ENCODE measurements at regions not wholly inside any gene's neighbourhood (a gene's known extent, or its start where the extent isn't known, plus 50 kb on each side); places are given as distances from the start of the nearest gene placed in this dataset.
"Not testable (repeated sequence)": the region's sequence is repeated elsewhere in the genome, so short reads cannot be mapped to it uniquely, and the experiment has no call there.

DNA sequence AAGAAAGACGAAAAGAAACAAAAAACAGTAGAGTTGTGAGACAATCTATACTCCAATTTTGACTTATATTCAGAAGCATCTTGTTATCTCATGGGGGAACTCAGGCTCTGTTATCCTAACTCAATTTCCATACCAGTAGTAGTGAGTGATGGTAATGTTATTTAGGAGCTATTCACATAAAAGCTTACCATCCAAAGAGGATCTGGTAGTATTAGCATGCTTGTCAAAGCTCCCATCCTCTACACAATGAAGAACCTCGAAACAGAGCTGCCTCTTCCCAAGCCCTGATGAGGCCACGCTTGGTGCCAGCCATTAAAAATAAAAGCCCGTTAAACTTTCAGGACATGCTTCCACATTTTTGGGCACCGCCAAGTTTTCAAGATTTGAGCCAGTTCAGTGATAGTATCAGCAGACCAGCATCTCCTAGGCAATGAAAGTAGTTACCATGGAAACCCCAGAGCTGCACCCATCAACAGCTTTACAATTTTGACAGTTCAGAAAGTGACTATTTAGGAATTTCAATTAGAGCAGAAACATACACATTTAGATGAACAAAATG, 173.3 kb downstream of the CD83 start:
- DNase-seq (ENCODE audit: low read depth), result no peak

DNA sequence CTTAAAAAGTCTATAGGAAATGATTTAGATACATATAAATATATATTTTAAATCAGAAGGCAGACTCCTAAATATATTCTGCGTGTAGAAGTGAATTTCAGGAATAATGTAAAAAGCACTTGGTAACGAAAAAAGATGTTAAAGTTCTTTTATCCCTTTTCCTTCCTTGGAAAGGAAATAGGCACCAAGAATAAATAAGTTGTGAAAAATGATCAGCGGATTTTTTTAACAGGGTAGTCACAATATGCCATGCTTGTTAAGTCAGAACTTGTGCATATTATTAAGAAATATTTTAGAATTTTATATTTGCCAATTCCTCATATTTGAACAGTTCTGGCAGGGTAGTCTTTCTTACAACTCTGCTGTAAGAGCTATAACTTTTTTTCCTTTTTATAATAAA, 173.8 kb downstream of the CD83 start:
- no peak for DNase-seq (ENCODE audit: low read depth)

DNA sequence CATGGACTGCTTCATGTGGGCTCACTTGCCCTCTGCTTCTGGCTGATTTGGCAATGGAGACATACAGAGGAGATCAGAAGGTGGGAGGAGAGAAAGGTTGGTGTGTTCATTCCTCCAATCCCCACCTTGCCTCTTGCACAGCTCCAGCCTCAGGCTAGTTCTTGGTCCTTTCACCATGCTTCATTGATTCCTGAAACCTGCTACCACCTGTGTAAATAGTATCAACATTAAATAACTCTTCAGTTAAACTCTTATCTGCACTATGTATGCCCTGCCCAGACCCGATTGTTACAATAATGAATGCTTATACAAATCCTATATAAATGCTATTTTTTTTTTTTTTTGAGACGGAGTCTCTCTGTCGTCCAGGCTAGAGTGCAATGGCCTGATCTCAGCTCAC, 174.5 kb downstream of the CD83 start:
- no peak for DNase-seq (ENCODE audit: low read depth)

DNA sequence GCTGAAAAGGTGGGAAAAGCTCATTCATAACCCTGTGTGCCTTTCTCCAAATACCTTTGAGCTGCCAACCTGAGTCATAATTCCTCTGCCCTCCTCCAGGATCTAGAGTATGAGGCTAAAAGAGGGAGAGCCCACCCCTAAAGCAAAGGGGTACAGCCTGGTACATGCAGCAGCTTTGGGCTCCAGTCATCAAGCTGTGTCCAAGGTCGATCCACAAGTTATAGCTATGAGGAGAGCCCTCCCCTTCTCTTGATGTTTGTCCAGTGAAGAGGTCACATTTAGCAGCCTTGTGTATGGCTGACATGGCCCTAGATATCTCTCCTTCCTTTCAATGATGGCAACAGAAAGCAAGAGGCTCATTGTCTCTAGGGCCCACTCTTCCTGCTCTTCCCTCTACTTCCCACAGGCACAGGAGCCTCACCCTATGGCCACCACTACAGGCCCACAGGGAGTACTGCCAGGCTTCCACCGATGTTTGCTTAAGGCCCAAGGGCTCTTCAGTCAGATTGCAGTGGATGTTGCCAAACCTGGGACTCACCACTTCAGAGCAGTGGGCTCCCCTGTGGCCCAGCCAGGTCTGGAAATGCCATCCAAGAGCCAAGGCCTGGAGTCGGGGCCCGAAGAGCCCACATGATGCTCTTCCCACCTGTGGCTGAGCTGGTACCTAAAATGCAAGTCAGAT, 176.8 kb downstream of the CD83 start:
- DNase-seq (ENCODE audit: low read depth), result no peak

DNA sequence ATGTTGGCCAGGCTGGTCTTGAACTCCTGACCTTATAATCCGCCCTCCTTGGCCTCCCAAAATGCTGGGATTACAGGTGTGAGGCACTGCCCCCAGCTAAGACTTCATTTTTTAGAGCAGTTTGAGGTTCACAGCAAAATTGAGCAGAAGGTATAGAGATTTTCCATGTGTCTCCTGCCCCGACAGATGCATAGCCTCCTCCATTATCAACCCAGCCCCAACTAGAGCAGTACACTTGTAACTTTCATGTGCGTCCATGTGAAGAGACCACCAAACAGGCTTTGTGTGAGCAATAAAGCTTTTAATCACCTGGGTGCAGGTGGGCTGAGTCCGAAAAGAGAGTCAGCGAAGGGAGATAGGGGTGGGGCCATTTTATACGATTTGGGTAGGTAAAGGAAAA, 179.1 kb downstream of the CD83 start:
- DNase-seq (ENCODE audit: low read depth), result not testable (repeated sequence)

DNA sequence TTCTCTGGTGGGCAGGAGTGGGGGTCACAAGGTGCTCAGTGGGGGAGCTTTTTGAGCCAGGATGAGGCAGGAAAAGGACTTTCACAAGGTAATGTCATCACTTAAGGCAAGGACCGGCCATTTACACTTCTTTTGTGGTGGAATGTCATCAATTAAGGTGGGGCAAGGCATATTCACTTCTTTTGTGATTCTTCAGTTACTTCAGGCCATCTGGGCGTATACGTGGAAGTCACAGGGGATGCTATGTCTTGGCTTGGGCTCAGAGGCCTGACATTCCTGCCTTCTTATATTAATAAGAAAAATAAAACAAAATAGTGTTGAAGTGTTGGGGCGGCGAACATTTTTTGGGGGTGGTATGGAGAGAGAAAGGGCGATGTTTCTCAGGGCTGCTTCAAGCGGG, 179.5 kb downstream of the CD83 start:
- DNase-seq (ENCODE audit: low read depth), result not testable (repeated sequence)

DNA sequence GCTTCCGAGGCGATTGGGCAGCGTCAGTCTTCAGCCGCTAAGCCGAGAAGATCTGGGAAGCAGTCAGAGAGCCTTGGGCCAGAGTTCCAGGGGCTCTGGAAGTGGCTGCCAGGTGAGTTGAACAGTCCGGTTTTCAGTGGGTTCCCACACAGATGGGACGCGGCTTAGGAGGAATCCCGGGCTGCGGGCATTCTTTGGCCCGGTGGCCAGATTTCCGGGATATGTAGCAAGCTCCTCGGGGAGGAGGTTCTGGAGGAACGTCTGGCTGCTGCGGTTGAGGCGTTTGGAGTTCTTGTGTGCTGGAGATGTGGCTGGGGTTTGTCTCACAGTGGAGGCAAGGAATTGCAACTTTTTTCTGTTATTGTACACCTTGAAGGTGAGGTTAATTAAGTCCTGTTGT, 182.6 kb downstream of the CD83 start:
- not testable (repeated sequence) for DNase-seq (ENCODE audit: low read depth)

DNA sequence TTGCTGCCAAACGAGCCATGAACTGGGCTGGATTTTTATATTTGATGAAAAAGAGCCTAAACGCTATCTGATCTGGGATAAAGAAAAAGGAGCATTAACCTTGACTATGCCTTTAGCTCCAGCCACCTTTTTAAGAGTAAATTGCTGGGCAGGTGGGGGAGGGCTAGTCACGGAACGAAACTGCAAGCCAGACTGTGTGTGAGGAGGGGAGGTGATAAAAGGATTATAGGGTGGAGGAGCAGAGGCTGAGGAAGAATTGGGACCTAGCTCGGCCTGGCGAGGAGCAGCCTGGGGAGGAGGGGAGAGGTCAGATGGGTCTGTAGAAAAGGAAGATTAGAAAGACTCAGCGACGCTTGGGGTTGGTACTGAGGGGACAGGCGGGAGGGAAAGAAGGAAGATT, 183.1 kb downstream of the CD83 start:
- DNase-seq (ENCODE audit: low read depth), result not testable (repeated sequence)

DNA sequence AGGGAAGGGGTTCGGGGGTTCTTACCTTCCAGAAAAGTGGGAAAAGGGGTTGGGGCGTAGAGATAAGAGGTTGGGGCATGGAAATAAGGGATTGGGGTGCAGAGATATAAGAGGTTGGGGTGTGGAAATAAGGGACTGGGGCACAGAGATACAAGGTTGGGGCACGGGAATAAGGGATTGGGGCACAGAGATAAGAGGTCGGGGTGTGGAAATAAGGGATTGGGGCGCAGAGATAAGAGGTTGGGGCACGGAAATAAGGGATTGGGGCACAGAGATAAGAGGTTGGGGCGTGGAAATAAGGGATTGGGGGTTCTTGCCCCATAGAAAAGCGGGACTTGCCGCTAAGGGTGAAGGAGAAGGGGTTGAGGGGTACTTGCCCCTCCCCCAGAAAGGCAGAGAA, 183.9 kb downstream of the CD83 start:
- not testable (repeated sequence) for DNase-seq (ENCODE audit: low read depth)

DNA sequence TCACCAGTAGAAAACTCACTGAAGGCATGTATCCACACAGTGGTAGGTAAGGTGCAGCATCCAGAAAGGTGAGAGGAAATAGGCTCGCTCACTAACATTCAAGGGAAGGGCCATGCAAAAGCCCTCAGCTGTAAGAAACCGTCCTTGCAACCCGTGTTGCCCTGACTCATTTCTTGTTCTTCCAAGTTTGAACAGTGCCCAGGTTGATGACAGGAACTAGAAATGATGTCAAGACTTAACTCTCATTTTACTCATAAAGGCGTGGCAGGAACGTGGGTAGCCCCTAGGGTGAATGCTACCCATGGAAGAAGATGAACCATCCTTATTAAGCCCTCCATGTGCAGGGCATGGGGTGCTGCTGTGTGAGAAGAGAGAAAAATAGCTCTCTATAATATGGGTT, 187.6 kb downstream of the CD83 start:
- DNase-seq (ENCODE audit: low read depth), result no peak

DNA sequence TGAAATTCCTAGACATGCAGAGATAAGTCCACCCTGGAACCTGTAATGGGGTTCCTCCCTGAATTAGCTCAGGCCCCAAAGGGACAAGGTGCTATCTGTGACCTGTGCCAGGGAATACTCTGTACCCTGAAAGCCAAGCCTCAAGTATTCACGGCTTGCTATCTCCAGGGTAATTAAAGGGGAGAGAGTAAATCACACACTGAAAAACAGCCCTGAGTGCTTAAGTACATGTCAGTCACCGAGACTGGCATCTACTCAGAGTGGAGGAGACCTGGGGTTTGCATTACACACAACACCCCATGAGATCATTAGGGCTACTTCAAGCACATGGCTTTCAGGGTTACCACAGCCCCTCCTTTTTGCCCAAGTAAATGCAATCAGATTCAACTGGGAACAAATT, 188.1 kb downstream of the CD83 start:
- no peak for DNase-seq (ENCODE audit: low read depth)

DNA sequence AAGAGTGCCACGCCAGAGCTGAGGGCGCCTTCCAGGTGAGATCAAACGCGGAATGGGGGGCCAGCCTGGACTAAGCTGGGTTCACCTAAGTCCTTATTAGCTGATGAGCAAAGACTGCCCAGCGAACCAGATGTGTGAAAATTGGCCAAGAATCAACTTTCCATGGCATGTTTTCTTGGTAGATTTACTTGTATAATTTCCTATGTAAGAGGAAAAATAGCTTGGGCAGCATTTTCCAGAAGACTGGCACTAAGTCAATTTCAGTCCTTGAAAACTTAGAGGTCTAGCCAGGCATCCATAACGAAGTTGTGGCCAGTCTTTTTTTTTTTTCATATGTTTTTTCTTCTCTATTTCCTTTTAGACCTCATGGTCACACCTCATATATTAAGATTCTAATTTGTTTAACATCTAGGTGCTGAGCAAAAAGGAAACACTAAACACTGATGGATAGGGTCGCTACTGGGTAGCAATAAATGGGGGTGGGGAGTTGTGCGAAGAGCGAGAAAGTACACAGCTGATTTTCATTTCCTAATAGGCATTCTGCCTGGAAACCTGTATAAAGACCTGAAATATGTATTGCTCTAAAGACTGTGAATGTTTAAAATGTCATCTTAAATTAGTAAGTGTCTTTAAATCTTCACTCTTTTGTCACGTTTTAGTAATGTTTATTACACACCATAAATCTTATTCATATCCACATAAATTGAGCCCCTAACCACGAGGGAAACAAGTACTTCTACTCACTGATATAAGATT, 188.8 kb downstream of the CD83 start:
- DNase-seq (ENCODE audit: low read depth), result no peak

DNA sequence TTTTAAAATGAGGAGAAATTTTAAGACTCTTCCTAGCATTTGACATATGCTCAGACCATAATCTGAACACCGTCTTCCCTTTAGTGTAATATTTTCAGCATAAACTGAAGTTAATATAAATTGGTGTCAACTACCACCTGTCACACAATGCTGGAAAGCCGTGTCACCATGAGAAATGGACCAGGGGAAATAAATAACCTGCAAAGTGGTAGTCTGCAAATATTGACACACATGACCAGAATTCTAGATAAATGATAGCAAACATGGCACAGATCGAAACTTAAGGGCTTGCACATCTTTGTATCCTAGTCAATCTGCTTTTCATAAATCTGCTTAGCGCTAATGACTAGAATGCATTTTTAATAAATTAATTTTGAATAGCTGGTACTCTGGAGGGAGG, 191.9 kb downstream of the CD83 start:
- DNase-seq (ENCODE audit: low read depth), result no peak

DNA sequence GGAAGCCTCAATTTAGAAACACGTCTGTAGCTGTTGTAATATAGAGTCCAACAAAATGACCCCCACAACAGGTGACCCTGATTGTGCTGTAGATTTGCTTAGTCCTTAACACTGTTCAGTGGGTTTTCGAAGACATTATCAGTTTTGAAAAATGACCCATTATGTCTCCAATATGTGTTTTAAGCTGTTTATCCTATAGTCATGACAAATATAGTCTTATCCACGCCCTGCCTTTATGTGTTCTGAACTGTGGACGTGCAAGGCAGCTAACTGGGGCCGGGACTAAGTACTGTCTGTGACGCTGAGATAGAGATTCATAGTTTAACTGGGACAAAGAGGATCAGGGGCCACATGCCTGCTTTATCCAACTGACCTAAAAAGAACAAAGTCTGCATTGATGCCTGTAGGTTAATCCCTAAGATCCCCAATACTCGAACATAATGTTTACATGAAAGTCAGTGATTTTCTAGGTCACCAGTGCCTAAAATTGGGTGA, 192.4 kb downstream of the CD83 start:
- DNase-seq (ENCODE audit: low read depth), result no peak

DNA sequence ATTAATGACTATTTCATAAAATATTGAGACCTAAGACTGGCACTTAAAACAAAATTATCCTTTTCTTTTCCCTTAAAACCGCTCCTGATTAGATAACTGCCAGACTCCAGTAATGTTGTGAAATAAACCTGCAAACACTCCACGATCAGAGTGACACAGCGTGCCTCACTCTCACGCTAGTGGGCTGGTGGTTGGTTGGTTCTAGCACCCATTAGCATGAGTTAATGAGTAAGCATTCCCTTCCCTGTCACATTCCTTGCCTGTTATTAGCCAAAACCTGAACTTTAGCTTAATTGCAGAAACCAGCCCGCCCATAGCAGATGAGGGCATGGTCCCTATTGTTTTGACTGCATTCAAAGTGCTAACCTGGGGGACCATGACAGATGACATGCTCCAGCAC, 193.4 kb downstream of the CD83 start:
- DNase-seq (ENCODE audit: low read depth), result no peak

DNA sequence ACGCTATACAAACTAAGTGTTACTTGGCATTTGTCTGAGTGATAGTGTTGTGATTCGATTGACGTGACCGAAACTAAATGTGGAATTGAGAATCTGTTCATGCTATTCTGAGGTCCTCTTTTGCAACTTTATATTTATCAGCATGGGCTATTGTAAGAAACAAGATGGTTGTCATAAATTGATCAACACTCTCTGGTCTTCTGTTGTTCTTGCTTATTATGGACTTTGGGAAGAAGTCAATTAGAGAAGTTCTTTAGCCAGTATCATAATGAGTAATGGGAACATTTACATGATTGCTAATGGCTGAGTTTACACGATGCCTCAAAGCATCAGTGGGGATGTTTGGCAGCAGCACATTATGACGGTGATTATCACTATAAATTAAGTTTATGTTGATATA, 195.0 kb downstream of the CD83 start:
- DNase-seq (ENCODE audit: low read depth), result no peak

DNA sequence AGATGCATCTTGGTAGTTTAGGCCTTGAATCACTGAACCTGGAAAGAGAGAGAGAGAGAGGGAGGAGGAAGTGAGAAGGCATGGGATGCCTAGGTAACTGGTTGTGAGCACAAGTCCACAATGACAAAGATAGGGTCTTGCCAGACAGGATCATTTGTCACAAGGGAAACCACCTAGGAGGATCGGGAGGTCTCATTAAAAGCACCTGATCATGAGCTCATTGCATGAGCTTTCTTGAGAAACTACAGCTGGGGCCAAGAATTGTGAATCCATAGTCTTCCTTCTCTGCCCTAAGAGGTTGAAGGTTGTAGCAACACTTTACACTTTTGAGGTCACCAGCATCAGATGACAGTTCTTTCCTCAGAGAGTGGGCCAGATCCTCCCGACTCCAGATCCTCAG, 195.7 kb downstream of the CD83 start:
- DNase-seq (ENCODE audit: low read depth), result no peak

DNA sequence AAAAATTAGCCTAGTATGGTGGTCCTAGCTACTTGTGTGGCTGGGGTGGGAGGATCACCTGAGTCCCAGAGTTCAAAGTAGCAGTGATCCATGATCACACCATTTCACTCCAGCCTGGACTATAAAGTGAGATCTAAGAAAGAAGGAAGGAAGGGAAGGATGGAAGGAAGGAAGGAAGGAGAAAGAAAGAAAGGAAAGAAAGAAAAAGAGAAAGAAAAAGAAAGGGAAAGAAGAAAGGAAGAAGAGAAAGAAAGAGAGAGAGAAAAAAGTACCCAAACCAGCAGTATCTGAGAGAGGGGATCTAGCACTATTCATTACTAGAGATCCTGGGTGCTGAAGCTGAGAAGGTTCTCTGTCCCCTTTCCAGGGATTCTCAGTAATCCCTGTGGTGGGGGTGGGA, 197.8 kb downstream of the CD83 start:
- DNase-seq (ENCODE audit: low read depth), result no peak

DNA sequence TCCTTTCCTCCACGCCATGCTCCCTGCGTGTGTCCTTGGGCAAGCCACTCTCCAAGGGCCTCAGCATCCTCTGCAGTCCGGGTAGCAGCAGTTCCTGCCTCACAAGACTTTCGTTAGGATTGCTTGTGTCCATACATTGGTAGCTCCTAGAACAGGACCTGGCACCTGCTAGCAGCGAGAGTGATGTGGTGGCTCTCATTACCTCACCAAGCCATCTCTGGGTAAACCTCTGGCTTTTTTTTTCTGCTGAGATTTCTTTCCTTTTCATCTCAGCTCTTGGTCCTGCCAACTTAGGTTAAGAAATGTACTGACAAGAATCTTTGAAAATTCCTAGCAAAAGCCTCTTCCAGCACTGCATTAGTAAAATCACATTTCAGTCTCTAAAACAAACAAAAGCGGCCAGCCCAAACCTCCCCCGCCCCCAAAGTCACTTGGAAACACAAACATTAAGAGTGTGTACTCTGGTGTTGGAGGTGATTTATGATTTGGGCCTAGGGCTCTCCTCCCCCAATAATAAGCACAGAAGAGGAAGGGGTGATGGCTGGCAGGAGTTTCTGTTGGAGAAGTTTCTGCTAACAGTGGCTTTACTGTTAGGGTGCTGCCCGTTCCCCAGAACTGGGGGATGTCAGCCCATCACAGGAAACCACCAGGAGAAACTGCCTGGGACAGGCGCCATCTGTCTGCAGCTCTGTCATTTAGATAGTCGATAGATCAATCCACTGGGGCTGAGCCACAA, 199.2 kb downstream of the CD83 start:
- DNase-seq (ENCODE audit: low read depth), result no peak

DNA sequence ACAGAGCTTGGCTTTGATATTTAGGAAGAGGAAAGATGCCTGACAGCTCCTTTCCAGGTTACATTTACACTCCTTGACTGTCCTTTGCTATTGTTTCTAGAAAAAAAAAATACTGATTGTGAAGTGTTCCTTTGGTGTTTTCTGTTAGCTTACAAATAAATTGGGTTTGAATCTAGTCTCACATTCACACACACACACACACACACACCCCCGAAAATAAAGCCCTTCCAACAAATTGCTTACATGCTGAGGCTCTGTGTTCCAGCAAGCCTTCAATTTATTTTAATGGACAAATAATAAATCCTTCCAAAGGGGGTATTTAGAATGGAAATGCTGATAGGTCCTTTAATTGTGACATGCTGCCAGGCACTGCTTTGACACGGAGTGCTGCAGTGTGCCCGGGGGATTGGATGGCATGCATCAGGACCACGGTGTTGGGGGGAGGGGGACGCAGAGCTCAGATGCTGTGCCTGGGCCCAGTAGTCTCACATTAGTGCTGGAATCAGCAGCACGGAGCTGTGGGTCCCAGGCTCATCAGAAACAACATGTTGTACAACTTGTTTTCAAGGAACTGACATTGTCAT, 199.9 kb downstream of the CD83 start:
- no peak for DNase-seq (ENCODE audit: low read depth)

DNA sequence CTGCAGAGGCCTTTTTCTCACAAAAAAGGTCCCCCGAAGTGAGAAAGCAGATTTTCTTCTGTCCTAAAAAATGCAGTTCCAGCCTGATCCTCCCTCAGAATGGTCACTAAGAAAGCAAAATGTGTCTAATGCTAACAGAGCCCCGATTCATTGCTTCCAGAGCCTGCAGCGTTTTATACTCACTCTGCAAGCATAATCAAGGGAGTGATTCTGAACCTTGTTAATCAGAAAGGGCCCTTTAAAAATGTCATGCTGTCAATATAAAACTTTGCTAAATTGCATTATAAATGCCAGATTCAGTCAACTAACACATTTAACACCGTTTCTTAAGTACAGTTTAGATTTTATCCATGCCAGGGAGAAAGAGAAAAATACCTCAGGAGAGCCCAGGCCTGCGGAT, 202.8 kb downstream of the CD83 start:
- no peak for DNase-seq (ENCODE audit: low read depth)

All from Daoy (cell line).